IMR-90 (cell line): ENCODE measurements at regions not wholly inside any gene's neighbourhood (a gene's known extent, or its start where the extent isn't known, plus 50 kb on each side); places are given as distances from the start of the nearest gene placed in this dataset.
"Not testable (repeated sequence)": the region's sequence is repeated elsewhere in the genome, so short reads cannot be mapped to it uniquely, and the experiment has no call there.

Experiments
- ATAC-seq: fragments of 200-7000 bp; cut with Tn5 transposase; 2 replicates; pipeline ENCODE4 v1.9.1; 2020; ENCODE audit warnings: low read depth, mild to moderate bottlenecking, moderate library complexity
- BruUV-seq: library from RNA; stranded (reverse); fragments of 400-500 nt; replicated peaks from 2 replicates; lab custom pipeline; 2021; lab: Mats Ljungman, UMichigan
- CTCF ChIA-PET: fragments of 300-600 bp; formaldehyde crosslinking; extraction: SDS; loops from one replicate; lab custom pipeline; 2021; ENCODE audit warnings: antibody characterized with exemption; lab: Yijun Ruan, JAX
- POLR2A ChIA-PET: fragments of 300-600 bp; sonication (Branson Sonifier 250); formaldehyde crosslinking; loops from one replicate; lab custom pipeline; 2022; ENCODE audit warnings: antibody characterized with exemption; ENCODE audit not compliant: unreplicated experiment; lab: Charles Lee
- DNase-seq: peaks from one replicate; pipeline ENCODE4 v3.0.0; 2013
- H2AFZ ChIP-seq: replicated peaks from 2 replicates; pipeline ENCODE3; 2013; ENCODE audit warnings: low read length, mild to moderate bottlenecking; ENCODE audit not compliant: poor library complexity
- H2AK5ac ChIP-seq: 2 replicates; pipeline ENCODE4 v1.6.1; 2013; ENCODE audit warnings: low read depth, low read length, inconsistent platforms
- H2AK9ac ChIP-seq: replicated peaks from 2 replicates; pipeline ENCODE3; 2013; ENCODE audit warnings: mild to moderate bottlenecking, low read depth, low read length, moderate library complexity; ENCODE audit not compliant: poor library complexity
- H2BK120ac ChIP-seq: 2 replicates; pipeline ENCODE4 v1.6.1; 2013; ENCODE audit warnings: low read depth, low read length, inconsistent platforms
- H2BK15ac ChIP-seq: 3 replicates; pipeline ENCODE4 v1.6.1; 2013; ENCODE audit warnings: low read depth, low read length, inconsistent platforms
- H2BK20ac ChIP-seq: 2 replicates; pipeline ENCODE4 v1.6.1; 2013; ENCODE audit warnings: low read depth, mild to moderate bottlenecking, inconsistent platforms, low read length, moderate library complexity
- H2BK5ac ChIP-seq: 2 replicates; pipeline ENCODE4 v1.6.1; 2013; ENCODE audit warnings: mild to moderate bottlenecking, low read depth, low read length, inconsistent platforms; ENCODE audit not compliant: poor library complexity, severe bottlenecking
- H3K14ac ChIP-seq: replicated peaks from 2 replicates; pipeline ENCODE4 v1.6.1; 2013; ENCODE audit warnings: low read depth, low read length, inconsistent platforms
- H3K18ac ChIP-seq: 2 replicates; pipeline ENCODE4 v1.6.1; 2013; ENCODE audit warnings: low read depth, low read length, control low read depth
- H3K23ac ChIP-seq: 2 replicates; pipeline ENCODE4 v1.6.1; 2013; ENCODE audit warnings: low read depth, low read length, inconsistent platforms
- H3K27ac ChIP-seq: 2 replicates; pipeline ENCODE4 v1.5.1; 2013; ENCODE audit warnings: mild to moderate bottlenecking, control low read depth, low read length; ENCODE audit not compliant: insufficient read depth
- H3K27me3 ChIP-seq: 2 replicates; pipeline ENCODE4 v1.6.1; 2013; ENCODE audit warnings: low read length; ENCODE audit not compliant: control insufficient read depth, insufficient read depth
- H3K36me3 ChIP-seq: 2 replicates; pipeline ENCODE4 v1.6.1; 2013; ENCODE audit warnings: low read length, mixed read lengths; ENCODE audit not compliant: control insufficient read depth, insufficient read depth
- H3K4ac ChIP-seq: 2 replicates; pipeline ENCODE4 v1.6.1; 2013; ENCODE audit warnings: low read depth, low read length, inconsistent platforms
- H3K4me1 ChIP-seq: 2 replicates; pipeline ENCODE4 v1.6.1; 2013; ENCODE audit warnings: low read length, mixed read lengths; ENCODE audit not compliant: control insufficient read depth, insufficient read depth
- H3K4me2 ChIP-seq: 2 replicates; pipeline ENCODE4 v1.6.1; 2013; ENCODE audit warnings: low read depth, mild to moderate bottlenecking, control low read depth, low read length, moderate library complexity
- H3K4me3 ChIP-seq: 2 replicates; pipeline ENCODE4 v1.5.1; 2013; ENCODE audit warnings: low read depth, mild to moderate bottlenecking, control low read depth, low read length, moderate library complexity; ENCODE audit not compliant: insufficient read depth
- H3K56ac ChIP-seq: 2 replicates; pipeline ENCODE4 v1.6.1; 2013; ENCODE audit warnings: low read length, inconsistent platforms; ENCODE audit not compliant: insufficient read depth; ENCODE audit errors: extremely low read depth
- H3K79me1 ChIP-seq, 2 experiments: 2 replicates each; pipeline ENCODE4 v1.6.1; 2013; ENCODE audit warnings: low read length in 2 of 2, inconsistent platforms in 1 of 2, low read depth in 1 of 2
- H3K9ac ChIP-seq: 2 replicates; pipeline ENCODE4 v1.6.1; 2013; ENCODE audit warnings: low read depth, low read length, control low read depth
- H3K9me1 ChIP-seq: 2 replicates; pipeline ENCODE4 v1.6.1; 2013; ENCODE audit warnings: low read length, inconsistent platforms; ENCODE audit not compliant: insufficient read depth
- H3K9me3 ChIP-seq: 2 replicates; pipeline ENCODE4 v1.6.1; 2013; ENCODE audit warnings: low read length; ENCODE audit not compliant: control insufficient read depth, insufficient read depth
- H4K20me1 ChIP-seq: 2 replicates; pipeline ENCODE4 v1.6.1; 2013; ENCODE audit warnings: low read length, inconsistent platforms; ENCODE audit not compliant: insufficient read depth
- H4K5ac ChIP-seq: 2 replicates; pipeline ENCODE4 v1.6.1; 2013; ENCODE audit warnings: mild to moderate bottlenecking, low read depth, low read length, control low read depth
- H4K8ac ChIP-seq, 2 experiments: 2 replicates each; pipeline ENCODE4 v1.6.1; 2013; ENCODE audit warnings: low read depth in 2 of 2, low read length in 2 of 2, control low read depth in 1 of 2, inconsistent platforms in 1 of 2
- H4K91ac ChIP-seq: 2 replicates; pipeline ENCODE4 v1.6.1; 2013; ENCODE audit warnings: low read depth, low read length, inconsistent platforms; ENCODE audit not compliant: insufficient read depth
- WGBS, 2 experiments: methylation state at CpG; one replicate each; pipeline versions ENCODE4 v1.1.5 to v1.1.7; 2013; ENCODE audit warnings: missing lambda C conversion rate in 2 of 2; ENCODE audit not compliant: insufficient read length in 1 of 2; ENCODE audit errors: extremely low coverage in 2 of 2; 5-methylcytosine and 5-hydroxymethylcytosine counted together
- dilution Hi-C: fragments of 300-500 bp; cut with HindIII; formaldehyde crosslinking; loops from one replicate; pipeline ENCODE4 v1.14.3; 2018; ENCODE audit warnings: low sequenced_read_pairs; ENCODE audit not compliant: unreplicated experiment
- in situ Hi-C: fragments of 300-500 bp; cut with MboI; formaldehyde crosslinking; loops from 3 replicates; pipeline ENCODE4 v1.14.3; 2019; ENCODE audit warnings: low sequenced_read_pairs, inconsistent platforms, mixed read lengths
- intact Hi-C: fragments of 100-400 bp; cut with micrococcal nuclease; formaldehyde crosslinking; loops from 2 replicates; pipeline ENCODE4 v1.10.0; 2022

DNA sequence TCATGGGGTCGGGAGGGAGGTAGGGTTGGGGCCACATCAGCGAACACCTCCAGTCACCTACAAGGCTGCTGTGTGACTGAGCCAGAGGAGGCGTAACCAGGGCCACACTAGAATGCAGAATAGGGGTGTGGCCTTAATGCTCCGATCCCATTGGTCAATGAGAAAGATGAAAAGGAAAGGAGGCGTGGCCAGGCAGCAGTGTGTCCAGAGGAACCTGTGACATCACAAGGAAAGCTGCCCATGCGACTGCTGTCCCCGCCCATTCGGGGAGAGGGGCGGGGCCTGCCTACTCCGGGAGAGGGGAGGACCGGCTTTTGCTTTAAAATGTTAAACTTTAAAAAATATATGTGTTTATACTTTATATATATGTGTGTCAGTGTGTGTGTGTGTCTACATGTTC is 150.7 kb downstream of the TBC1D2B start:
- BruUV-seq, H3K14ac ChIP-seq, H3K9ac ChIP-seq, H3K4me3 ChIP-seq, in situ Hi-C loops, H3K9me3 ChIP-seq, H4K8ac ChIP-seq, H2AK9ac ChIP-seq, H2AFZ ChIP-seq, H2BK20ac ChIP-seq, H3K23ac ChIP-seq, H3K36me3 ChIP-seq, H3K56ac ChIP-seq, H3K79me1 ChIP-seq, H3K18ac ChIP-seq, H3K27ac ChIP-seq, H3K4ac ChIP-seq, H4K5ac ChIP-seq, H3K4me1 ChIP-seq, H2AK5ac ChIP-seq, H4K91ac ChIP-seq, H3K9me1 ChIP-seq, H2BK15ac ChIP-seq, dilution Hi-C loops, H4K20me1 ChIP-seq, intact Hi-C loops, H3K4me2 ChIP-seq, POLR2A ChIA-PET, ATAC-seq, H2BK5ac ChIP-seq, DNase-seq, CTCF ChIA-PET, H3K27me3 ChIP-seq, H2BK120ac ChIP-seq: not testable (repeated sequence)
- no CpG with 5 or more reads among the region's 11 CpGs for WGBS, 2 experiments

DNA sequence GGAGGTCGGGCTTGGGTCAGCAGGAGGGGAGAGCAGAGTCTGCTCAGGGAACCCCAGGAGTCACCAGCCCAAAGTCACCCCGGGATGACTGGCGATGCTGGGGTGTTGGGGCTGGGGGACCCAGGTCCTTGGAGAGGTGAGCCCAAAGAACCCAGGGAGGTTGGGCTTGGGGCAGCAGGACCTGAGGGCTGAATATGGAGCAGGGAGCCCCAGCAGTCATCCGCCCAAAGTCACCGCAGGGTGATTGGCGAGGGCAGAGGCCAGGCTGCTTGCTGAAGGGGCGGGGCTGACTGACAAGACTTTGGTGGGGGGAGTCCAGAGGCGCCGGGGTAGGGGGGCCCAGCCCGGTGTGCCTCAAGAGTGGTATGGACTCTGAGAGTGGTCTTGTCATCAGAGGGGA is 151.2 kb downstream of the TBC1D2B start:
- WGBS, 2 experiments = 85% methylated on average over 6 of the region's 10 CpGs; no CpG with 5 or more reads in 1 of the 2 experiments
- CTCF ChIA-PET, H3K9me3 ChIP-seq, H3K4me2 ChIP-seq, H2AK9ac ChIP-seq, H2BK120ac ChIP-seq, H3K36me3 ChIP-seq, H3K27ac ChIP-seq, DNase-seq, H3K4me1 ChIP-seq, H4K8ac ChIP-seq, BruUV-seq, H2BK5ac ChIP-seq, H3K56ac ChIP-seq, intact Hi-C loops, H3K79me1 ChIP-seq, H2AFZ ChIP-seq, H2BK20ac ChIP-seq, H3K14ac ChIP-seq, H4K91ac ChIP-seq, H3K18ac ChIP-seq, dilution Hi-C loops, ATAC-seq, H4K5ac ChIP-seq, H3K9me1 ChIP-seq, in situ Hi-C loops, H2AK5ac ChIP-seq, H3K9ac ChIP-seq, H3K23ac ChIP-seq, H3K4ac ChIP-seq, H2BK15ac ChIP-seq, H3K4me3 ChIP-seq, H4K20me1 ChIP-seq, H3K27me3 ChIP-seq, POLR2A ChIA-PET: not testable (repeated sequence)
